ENCODE measurements at regions not wholly inside any gene's neighbourhood (a gene's known extent, or its start where the extent isn't known, plus 50 kb on each side); places are given as distances from the start of the nearest gene placed in this dataset.
A peak's percentile ranks its signal among the peaks of the same experiment; 100 is the strongest.

GRCh38 chr14:87066221-87066817 is 926.7 kb downstream of the GALC start:
- Histone ChIP-seq H3K4me3 (no peak overlapping the region), H3K4me1 (replicated peaks in 1 of 2) (no peaks in the 10 kb centered on the region), H3K27ac (no peak overlapping the region)
- in situ Hi-C loops (cut with MboI; ENCODE audit: low pct_unique_long_range_greater_than_20kb in 2 of 9, low sequenced_read_pairs in 9 of 9, unreplicated experiment in 9 of 9), result no loop called here
- ATAC-seq (replicated peaks in 6 of 8), result peak in 1 of 8 experiments; percentile 41
- WGBS, 10 experiments, result 38 to 100% (median 100%) methylated on average over 1 to 2 of the region's 2 CpGs

GRCh38 chr14:87065366-87065765 is 927.6 kb downstream of the GALC start:
- Histone ChIP-seq H3K4me3 (no peak overlapping the region), H3K4me1 (replicated peaks in 1 of 2) (no peaks in the 10 kb centered on the region), H3K27ac (no peak overlapping the region)
- no peak for ATAC-seq (replicated peaks in 6 of 8)
- WGBS, 10 experiments, result 52 to 100% (median 96%) methylated on average over 2 of the region's 2 CpGs; no CpG with 5 or more reads in 4 of the 10 experiments
- in situ Hi-C loops (cut with MboI; ENCODE audit: low pct_unique_long_range_greater_than_20kb in 2 of 9, low sequenced_read_pairs in 9 of 9, unreplicated experiment in 9 of 9), result no loop called here

- 0 to 100% (median 83%) methylated on average over 1 of the region's 1 CpG for WGBS, 10 experiments
- no peak overlapping the region for H3K4me3 ChIP-seq
- in situ Hi-C loops (cut with MboI; ENCODE audit: low pct_unique_long_range_greater_than_20kb in 2 of 9, low sequenced_read_pairs in 9 of 9, unreplicated experiment in 9 of 9), result no loop called here
- ATAC-seq (replicated peaks in 6 of 8), result no peak
- no peaks in the 10 kb centered on the region for H3K4me1 ChIP-seq (replicated peaks in 1 of 2)
- H3K27ac ChIP-seq, result no peak overlapping the region
Observed at GRCh38 chr14:87063181-87063580, 929.8 kb downstream of the GALC start.

GRCh38 chr14:87060405-87060804 is 932.6 kb downstream of the GALC start:
- ATAC-seq (replicated peaks in 6 of 8), result no peak
- in situ Hi-C loops (cut with MboI; ENCODE audit: low pct_unique_long_range_greater_than_20kb in 2 of 9, low sequenced_read_pairs in 9 of 9, unreplicated experiment in 9 of 9), result no loop called here
- Histone ChIP-seq H3K4me1 (replicated peaks in 1 of 2) (no peaks in the 10 kb centered on the region), H3K4me3 (no peak overlapping the region), H3K27ac (no peak overlapping the region)
- 30 to 100% (median 91%) methylated on average over 2 to 6 of the region's 6 CpGs for WGBS, 10 experiments

GRCh38 chr14:87059060-87059839 is 933.7 kb downstream of the GALC start:
- H3K4me1 ChIP-seq (replicated peaks in 1 of 2), result no peaks in the 10 kb centered on the region
- no peak for ATAC-seq (replicated peaks in 6 of 8)
- no peak overlapping the region for H3K4me3 ChIP-seq
- WGBS, 10 experiments, result 14 to 95% (median 61%) methylated on average over 2 to 5 of the region's 5 CpGs
- H3K27ac ChIP-seq, result no peak overlapping the region
- in situ Hi-C loops (cut with MboI; ENCODE audit: low pct_unique_long_range_greater_than_20kb in 2 of 9, low sequenced_read_pairs in 9 of 9, unreplicated experiment in 9 of 9), result no loop called here

- no peak for ATAC-seq (replicated peaks in 6 of 8)
- WGBS, 10 experiments, result 0 to 100% (median 53%) methylated on average over 2 of the region's 2 CpGs; no CpG with 5 or more reads in 4 of the 10 experiments
- H3K27ac ChIP-seq, result no peak overlapping the region
- H3K4me1 ChIP-seq (replicated peaks in 1 of 2), result no peaks in the 10 kb centered on the region
- H3K4me3 ChIP-seq, result no peak overlapping the region
- in situ Hi-C loops (cut with MboI; ENCODE audit: low pct_unique_long_range_greater_than_20kb in 2 of 9, low sequenced_read_pairs in 9 of 9, unreplicated experiment in 9 of 9), result no loop called here
Observed at GRCh38 chr14:87055007-87055406, 938.0 kb downstream of the GALC start.

GRCh38 chr14:87052646-87053225 is 940.2 kb downstream of the GALC start:
- Histone ChIP-seq H3K4me3 (no peak overlapping the region), H3K27ac (no peak overlapping the region), H3K4me1 (replicated peaks in 1 of 2) (no peaks in the 10 kb centered on the region)
- peak in 2 of 8 experiments; percentile 38 to 52 for ATAC-seq (replicated peaks in 6 of 8)
- 67 to 100% (median 86%) methylated on average over 1 of the region's 1 CpG; no CpG with 5 or more reads in 3 of the 10 experiments for WGBS, 10 experiments
- in situ Hi-C loops (cut with MboI; ENCODE audit: low pct_unique_long_range_greater_than_20kb in 2 of 9, low sequenced_read_pairs in 9 of 9, unreplicated experiment in 9 of 9), result no loop called here

- no peak overlapping the region for H3K4me3 ChIP-seq
- H3K4me1 ChIP-seq (replicated peaks in 1 of 2), result peaks cover 0 to 11% of the 10 kb centered on the region in 2 donors
- in situ Hi-C loops (cut with MboI; ENCODE audit: low pct_unique_long_range_greater_than_20kb in 2 of 9, low sequenced_read_pairs in 9 of 9, unreplicated experiment in 9 of 9), result no loop called here
- no peak overlapping the region for H3K27ac ChIP-seq
- peak in 1 of 8 experiments; percentile 11 for ATAC-seq (replicated peaks in 6 of 8)
- WGBS, 10 experiments, result 0 to 100% (median 66%) methylated on average over 1 of the region's 1 CpG; no CpG with 5 or more reads in 6 of the 10 experiments
Observed at GRCh38 chr14:87050421-87050820, 942.6 kb downstream of the GALC start.

GRCh38 chr14:87049950-87050349 is 943.0 kb downstream of the GALC start:
- peak in 3 of 8 experiments; percentile 52 to 77 (median 63) for ATAC-seq (replicated peaks in 6 of 8)
- 0 to 80% (median 24%) methylated on average over 1 of the region's 1 CpG; no CpG with 5 or more reads in 2 of the 10 experiments for WGBS, 10 experiments
- in situ Hi-C loops (cut with MboI; ENCODE audit: low pct_unique_long_range_greater_than_20kb in 2 of 9, low sequenced_read_pairs in 9 of 9, unreplicated experiment in 9 of 9), result no loop called here

GRCh38 chr14:87046960-87047359 is 946.0 kb downstream of the GALC start:
- Histone ChIP-seq H3K27ac (no peak overlapping the region), H3K4me1 (replicated peaks in 1 of 2) (peaks cover 0 to 37% of the 10 kb centered on the region in 2 donors), H3K4me3 (no peak overlapping the region)
- peak in 2 of 8 experiments; percentile 9 to 30 for ATAC-seq (replicated peaks in 6 of 8)
- 0 to 93% (median 60%) methylated on average over 1 to 2 of the region's 2 CpGs for WGBS, 10 experiments
- in situ Hi-C loops (cut with MboI; ENCODE audit: low pct_unique_long_range_greater_than_20kb in 2 of 9, low sequenced_read_pairs in 9 of 9, unreplicated experiment in 9 of 9), result no loop called here

More at GRCh38 chr14:87049950-87050349, 943.0 kb downstream of the GALC start:
- peaks cover 0 to 15% of the 10 kb centered on the region in 2 donors for H3K4me1 ChIP-seq (replicated peaks in 1 of 2)
- H3K27ac ChIP-seq, result no peak overlapping the region
- H3K4me3 ChIP-seq, result no peak overlapping the region

GRCh38 chr14:87045956-87046355 is 947.0 kb downstream of the GALC start:
- no peak for ATAC-seq (replicated peaks in 6 of 8)
- in situ Hi-C loops (cut with MboI; ENCODE audit: low pct_unique_long_range_greater_than_20kb in 2 of 9, low sequenced_read_pairs in 9 of 9, unreplicated experiment in 9 of 9), result no loop called here
- WGBS, 10 experiments, result 21 to 100% (median 84%) methylated on average over 1 to 5 of the region's 5 CpGs; no CpG with 5 or more reads in 1 of the 10 experiments
- Histone ChIP-seq H3K4me1 (replicated peaks in 1 of 2) (peaks cover 0 to 37% of the 10 kb centered on the region in 2 donors), H3K4me3 (no peak overlapping the region), H3K27ac (no peak overlapping the region)

- no peak overlapping the region for H3K27ac ChIP-seq
- ATAC-seq (replicated peaks in 6 of 8), result peak in 2 of 8 experiments; percentile 37 to 72
- no peak overlapping the region for H3K4me3 ChIP-seq
- peaks cover 0 to 37% of the 10 kb centered on the region in 2 donors for H3K4me1 ChIP-seq (replicated peaks in 1 of 2)
- in situ Hi-C loops (cut with MboI; ENCODE audit: low pct_unique_long_range_greater_than_20kb in 2 of 9, low sequenced_read_pairs in 9 of 9, unreplicated experiment in 9 of 9), result no loop called here
- WGBS, 10 experiments, result 0 to 100% (median 54%) methylated on average over 1 to 3 of the region's 3 CpGs; no CpG with 5 or more reads in 2 of the 10 experiments
Observed at GRCh38 chr14:87045246-87045645, 947.7 kb downstream of the GALC start.

GRCh38 chr14:87044807-87045206 is 948.2 kb downstream of the GALC start:
- in situ Hi-C loops (cut with MboI; ENCODE audit: low pct_unique_long_range_greater_than_20kb in 2 of 9, low sequenced_read_pairs in 9 of 9, unreplicated experiment in 9 of 9), result no loop called here
- Histone ChIP-seq H3K4me1 (replicated peaks in 1 of 2) (peaks cover 0 to 37% of the 10 kb centered on the region in 2 donors), H3K4me3 (no peak overlapping the region), H3K27ac (no peak overlapping the region)
- WGBS, 10 experiments, result 14 to 90% (median 63%) methylated on average over 1 of the region's 1 CpG; no CpG with 5 or more reads in 4 of the 10 experiments
- ATAC-seq (replicated peaks in 6 of 8), result no peak
